Fibroblast of peridontal ligament (primary cell): ENCODE measurements at regions not wholly inside any gene's neighbourhood (a gene's known extent, or its start where the extent isn't known, plus 50 kb on each side); places are given as distances from the start of the nearest gene placed in this dataset.
A peak's percentile ranks its signal among the peaks of the same experiment; 100 is the strongest.
"Not testable (repeated sequence)": the region's sequence is repeated elsewhere in the genome, so short reads cannot be mapped to it uniquely, and the experiment has no call there.

Source experiments
- DNase-seq: peaks from one replicate; pipeline ENCODE4 v3.0.0-alpha.2; 2010; ENCODE audit errors: extremely low read depth

DNA sequence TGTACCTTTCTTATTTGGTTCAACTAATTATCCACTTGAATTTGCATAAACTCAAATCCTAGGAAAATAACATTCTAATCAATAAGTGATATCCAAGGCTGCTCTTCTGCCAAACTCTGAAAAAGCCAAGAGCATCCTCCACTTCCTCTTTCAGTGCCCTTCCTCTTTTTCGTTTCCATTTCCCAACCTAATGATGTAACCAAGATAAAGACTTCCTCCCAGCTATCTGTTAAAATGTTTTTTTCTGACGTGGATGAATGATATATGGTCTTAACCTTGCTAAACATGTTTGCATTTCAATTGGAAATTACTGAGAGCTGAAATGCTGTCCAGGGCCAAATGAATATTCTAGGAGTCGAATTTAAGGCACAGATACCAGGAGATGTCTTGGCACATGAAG is 459.5 kb upstream of the PDE3A start:
- DNase-seq = no peak

DNA sequence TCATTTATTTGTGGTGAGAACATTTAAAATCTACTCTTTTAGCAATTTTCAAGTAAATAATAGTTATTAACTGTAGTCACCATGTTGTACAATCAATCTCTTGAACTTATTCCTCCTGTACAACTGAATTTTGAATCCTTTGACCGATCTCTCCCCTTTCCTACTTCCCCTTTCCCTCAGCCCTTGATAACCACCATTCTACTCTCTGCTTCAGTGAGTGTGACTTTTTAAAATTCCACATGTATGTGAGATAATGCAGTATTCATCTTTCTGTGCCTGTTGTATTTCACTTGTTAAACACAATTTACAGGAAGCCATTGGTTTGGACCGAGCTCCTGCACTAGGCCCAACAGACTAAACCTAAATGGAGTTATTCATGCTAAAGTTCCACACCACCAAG is 458.9 kb upstream of the PDE3A start:
- DNase-seq = no peak

DNA sequence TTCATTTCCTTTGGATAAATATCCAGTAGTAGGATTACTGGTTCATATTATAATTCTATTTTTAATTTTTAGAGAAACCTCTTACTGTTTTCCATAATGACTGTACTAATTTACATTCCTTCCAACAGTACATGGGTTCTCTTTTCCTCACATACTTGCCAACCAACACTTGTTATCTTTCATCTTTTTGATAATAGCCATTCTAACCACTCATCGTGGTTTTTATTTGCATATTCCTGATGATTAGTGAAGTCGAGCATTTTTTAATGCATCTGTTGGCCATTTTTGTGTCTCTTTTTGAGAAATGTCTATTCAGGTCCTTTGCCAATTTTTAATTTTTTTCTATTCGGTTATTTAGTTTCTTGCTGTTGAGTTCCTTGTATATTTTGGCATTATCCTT is 457.7 kb upstream of the PDE3A start:
- DNase-seq = no peak

GRCh38 chr12:19912991-19913390 is 455.3 kb upstream of the PDE3A start:
- DNase-seq = no peak

- DNase-seq = peak; percentile 70
Observed at GRCh38 chr12:19915392-19916195, 452.7 kb upstream of the PDE3A start.

- no peak for DNase-seq
Observed at GRCh38 chr12:19916196-19916753, 452.1 kb upstream of the PDE3A start.

- no peak for DNase-seq
Observed at GRCh38 chr12:19916974-19917373, 451.4 kb upstream of the PDE3A start.

- DNase-seq = not testable (repeated sequence)
Observed at GRCh38 chr12:19921716-19922115, 446.6 kb upstream of the PDE3A start.

GRCh38 chr12:19922717-19923116 is 445.6 kb upstream of the PDE3A start:
- DNase-seq = no peak

DNA sequence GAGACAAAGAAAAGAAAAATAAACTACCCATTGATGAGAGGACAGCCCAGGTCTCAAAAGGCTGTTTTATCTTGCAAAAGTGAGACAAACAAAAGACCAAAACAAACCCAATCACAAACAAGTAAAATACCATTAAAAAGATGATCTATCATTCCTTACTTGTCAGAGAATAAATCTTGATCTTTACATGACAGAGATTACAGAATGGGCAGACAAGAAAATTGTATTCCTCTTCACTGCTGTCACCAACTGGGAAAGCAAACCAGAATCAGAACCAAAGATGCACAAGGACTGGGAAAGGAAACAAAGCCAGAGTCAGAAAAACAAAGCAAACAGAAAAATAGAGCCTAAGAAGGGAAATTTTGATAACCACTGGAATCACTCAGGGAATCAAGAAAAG is 444.0 kb upstream of the PDE3A start:
- DNase-seq = no peak

- DNase-seq = no peak
Observed at GRCh38 chr12:19925841-19926240, 442.5 kb upstream of the PDE3A start.

DNA sequence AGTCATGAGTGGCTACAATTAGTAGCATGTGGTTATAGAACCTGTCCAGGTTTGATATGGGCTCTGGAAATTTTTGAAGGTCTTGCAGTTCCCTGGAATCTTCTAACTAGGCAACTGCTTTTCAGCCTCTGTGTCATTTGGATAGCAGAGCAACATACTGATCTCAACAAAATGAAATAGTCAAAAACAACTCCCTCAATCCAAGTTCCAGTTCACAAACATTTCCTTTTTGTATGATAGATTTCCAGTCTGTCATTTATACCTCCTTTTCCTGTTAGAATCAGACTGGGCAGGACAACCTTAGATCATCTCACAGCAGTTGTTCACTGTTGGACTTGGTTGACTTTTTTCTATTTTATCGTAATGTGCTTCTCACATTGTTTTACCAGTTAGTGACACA is 442.1 kb upstream of the PDE3A start:
- DNase-seq = no peak

- DNase-seq = no peak
Observed at GRCh38 chr12:19927661-19928060, 440.7 kb upstream of the PDE3A start.

GRCh38 chr12:19932413-19932812 is 435.9 kb upstream of the PDE3A start:
- DNase-seq = no peak

GRCh38 chr12:19933924-19934323 is 434.4 kb upstream of the PDE3A start:
- no peak for DNase-seq

GRCh38 chr12:19937161-19937560 is 431.2 kb upstream of the PDE3A start:
- no peak for DNase-seq

DNA sequence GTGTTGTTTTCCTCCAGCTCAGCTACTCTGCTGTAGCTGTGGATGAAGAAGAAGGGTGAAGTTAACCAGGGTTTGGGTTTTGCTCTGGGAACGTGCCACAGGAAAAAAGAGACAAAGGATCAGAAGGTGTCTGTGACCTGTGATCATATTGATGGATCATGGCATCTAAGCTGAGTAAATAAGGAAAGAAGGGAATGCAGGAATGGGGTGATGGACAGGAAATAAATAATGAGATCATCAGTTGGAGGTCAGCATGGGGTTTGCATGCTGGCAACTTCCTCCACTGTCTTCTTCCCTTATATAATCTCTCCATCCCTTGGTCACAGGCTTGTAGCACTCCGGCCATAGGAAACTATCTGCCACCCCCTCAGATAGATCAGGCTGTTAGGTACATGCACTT is 430.3 kb upstream of the PDE3A start:
- DNase-seq = no peak

- no peak for DNase-seq
Observed at GRCh38 chr12:19938491-19938890, 429.8 kb upstream of the PDE3A start.

DNA sequence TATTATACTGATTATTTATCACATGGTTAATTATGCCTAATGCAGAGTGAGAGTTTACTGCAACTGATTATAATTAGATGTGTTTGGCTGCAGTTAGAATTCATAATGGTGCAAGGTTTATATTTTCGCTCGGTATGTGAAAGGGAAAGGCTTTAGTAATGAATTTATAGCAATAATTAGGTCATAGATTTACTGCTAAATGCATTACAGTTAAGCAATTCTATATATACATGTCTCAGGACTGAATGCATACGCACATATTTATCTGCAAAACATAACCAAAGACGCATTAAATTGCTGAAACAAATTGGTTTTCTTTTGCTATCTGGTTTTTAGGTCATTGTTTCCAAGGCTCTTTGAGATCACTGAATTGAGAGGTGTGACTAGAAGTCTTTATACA is 428.1 kb upstream of the PDE3A start:
- no peak for DNase-seq

DNA sequence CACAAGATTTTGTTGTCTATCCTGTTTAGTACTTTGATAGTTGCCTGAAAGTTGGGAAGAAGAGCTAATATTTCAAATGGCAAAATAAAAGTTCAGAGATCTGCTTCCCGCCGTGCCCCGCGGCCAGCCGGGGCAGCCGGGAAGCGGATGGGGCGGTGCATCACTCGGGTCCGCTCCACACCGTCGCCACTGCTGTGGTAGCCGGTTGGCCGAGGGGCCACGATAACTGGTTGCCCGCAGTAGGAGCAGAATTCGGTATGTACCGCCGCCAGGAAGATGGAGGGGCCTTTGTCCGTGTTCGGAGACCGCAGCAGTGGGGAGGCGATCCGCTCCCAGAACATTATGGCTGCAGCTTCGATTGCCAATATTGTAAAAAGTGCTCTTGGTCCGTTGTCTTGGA is 427.2 kb upstream of the PDE3A start:
- DNase-seq = no peak

DNA sequence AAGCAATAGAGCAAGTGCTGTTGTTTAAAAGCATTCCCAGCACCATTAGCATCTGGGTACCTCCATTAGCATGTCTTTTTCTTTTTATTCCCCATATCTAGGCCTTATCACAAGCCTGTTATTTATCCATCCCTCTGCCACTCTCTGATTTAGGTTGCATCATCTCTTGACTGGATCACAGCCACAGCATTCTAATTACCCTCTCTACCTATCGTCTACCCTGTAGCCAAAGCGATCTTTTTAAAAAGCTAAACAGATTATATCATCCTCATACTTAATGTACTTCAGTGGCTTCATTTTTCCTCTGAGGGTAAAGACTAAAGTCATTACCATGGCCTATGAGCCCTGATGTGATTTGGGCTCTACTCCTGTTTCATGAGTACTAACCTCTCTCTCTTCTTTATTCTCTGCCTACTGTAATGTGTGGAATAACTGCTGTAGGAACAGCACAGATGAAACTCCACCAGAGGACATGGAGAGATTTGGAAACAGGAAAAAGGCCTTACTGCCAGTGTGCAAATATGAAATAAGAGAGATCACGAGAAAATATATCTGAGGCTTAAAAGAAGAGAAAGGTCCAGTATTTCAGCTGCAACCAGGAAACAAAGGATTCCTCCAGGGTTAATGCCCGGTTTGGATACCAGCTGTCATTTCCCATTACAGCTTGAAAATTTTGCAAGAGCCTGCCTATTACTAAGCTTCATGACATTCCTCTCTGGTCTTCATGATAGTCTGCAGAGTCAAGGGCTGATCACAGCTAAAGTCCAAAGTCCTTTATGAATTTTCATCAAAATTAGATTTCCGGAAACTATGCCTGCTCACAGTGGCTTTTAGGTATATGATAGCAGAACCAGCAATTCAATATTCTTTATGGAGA is 422.5 kb upstream of the PDE3A start:
- DNase-seq = peak; percentile 70

DNA sequence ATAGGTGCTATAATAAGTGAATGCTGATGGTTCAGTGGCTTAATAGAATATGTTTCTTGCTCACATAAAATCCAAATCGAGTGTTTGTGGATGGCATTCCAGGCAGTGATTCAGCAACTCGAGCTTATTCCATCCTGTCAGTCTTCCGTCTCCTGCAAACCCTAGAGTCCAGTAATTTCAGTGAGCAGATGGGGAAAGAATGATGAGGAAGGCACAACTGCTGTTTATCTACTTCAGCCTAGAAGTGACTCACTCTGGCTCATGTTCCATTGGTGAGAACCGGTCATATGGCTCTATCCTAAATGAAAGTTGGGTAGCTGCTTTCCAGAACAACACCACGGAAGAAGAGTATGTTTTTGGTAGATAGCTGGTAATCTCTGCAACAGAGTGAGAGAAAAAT is 421.8 kb upstream of the PDE3A start:
- DNase-seq = peak; percentile 96

DNA sequence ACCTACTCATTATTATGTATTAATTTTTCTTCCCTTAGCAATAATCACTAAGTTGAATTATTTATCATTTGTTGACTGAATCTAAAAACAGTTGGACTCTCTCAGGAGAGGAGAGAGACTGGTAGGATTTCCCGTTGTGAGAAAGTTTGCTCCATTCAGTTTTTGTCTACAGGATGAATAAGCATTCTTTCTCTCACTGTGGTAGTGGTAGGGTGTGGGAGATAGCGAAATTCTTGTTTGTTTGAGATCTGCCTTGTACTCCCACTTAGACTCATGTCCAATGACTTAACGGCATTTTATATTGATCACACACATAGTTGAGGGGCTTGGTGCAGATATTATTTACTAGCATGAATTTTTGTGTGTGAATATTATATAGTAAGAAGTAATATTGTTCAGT is 421.0 kb upstream of the PDE3A start:
- no peak for DNase-seq
